ENCODE measurements at regions not wholly inside any gene's neighbourhood (a gene's known extent, or its start where the extent isn't known, plus 50 kb on each side); places are given as distances from the start of the nearest gene placed in this dataset.

GRCh38 chr3:181797431-181797830 is 85.7 kb downstream of the SOX2 start:
- TF ChIP-seq CTCF (conservative IDR thresholded peaks at IDR 0.05) (no peak), ZFX (IDR thresholded peaks at IDR 0.05) (no peak)

Data from C4-2B (cell line).